ENCODE measurements at regions not wholly inside any gene's neighbourhood (a gene's known extent, or its start where the extent isn't known, plus 50 kb on each side); places are given as distances from the start of the nearest gene placed in this dataset.

GRCh38 chr11:7858006-7858405, 61.3 kb upstream of the OR5P2 start:
- H3K4me1 ChIP-seq (ENCODE audit: insufficient read depth, poor library complexity, severe bottlenecking), result peaks cover 16% of the 10 kb centered on the region
- peak overlapping the region; percentile 32 for H3K27ac ChIP-seq (ENCODE audit: poor library complexity, severe bottlenecking)
- ATAC-seq (ENCODE audit: low read depth), result peak; percentile 93
- TF ChIP-seq CTCF (IDR thresholded peaks at IDR 0.05; ENCODE audit: poor library complexity, severe bottlenecking), result no peak
- no peaks in the 10 kb centered on the region for H3K27me3 ChIP-seq (ENCODE audit: insufficient read depth, poor library complexity, severe bottlenecking)
- H3K36me3 ChIP-seq (ENCODE audit: low read depth), result no peaks in the 10 kb centered on the region
- H3K4me3 ChIP-seq (ENCODE audit: severe bottlenecking), result no peak overlapping the region
- no peaks in the 10 kb centered on the region for H3K9me3 ChIP-seq (ENCODE audit: severe bottlenecking)
- no peak for DNase-seq (ENCODE audit: low spot score)

- H3K4me3 ChIP-seq (ENCODE audit: severe bottlenecking), result no peak overlapping the region
- no peak for TF ChIP-seq CTCF (IDR thresholded peaks at IDR 0.05; ENCODE audit: poor library complexity, severe bottlenecking)
- no peaks in the 10 kb centered on the region for H3K36me3 ChIP-seq (ENCODE audit: low read depth)
- H3K27me3 ChIP-seq (ENCODE audit: insufficient read depth, poor library complexity, severe bottlenecking), result no peaks in the 10 kb centered on the region
- H3K9me3 ChIP-seq (ENCODE audit: severe bottlenecking), result no peaks in the 10 kb centered on the region
- no peak overlapping the region for H3K27ac ChIP-seq (ENCODE audit: poor library complexity, severe bottlenecking)
- no peak for DNase-seq (ENCODE audit: low spot score)
- no peak for ATAC-seq (ENCODE audit: low read depth)
- H3K4me1 ChIP-seq (ENCODE audit: insufficient read depth, poor library complexity, severe bottlenecking), result no peaks in the 10 kb centered on the region
Observed at GRCh38 chr11:7851391-7851790, 54.6 kb upstream of the OR5P2 start.

- TF ChIP-seq CTCF (IDR thresholded peaks at IDR 0.05; ENCODE audit: poor library complexity, severe bottlenecking), result no peak
- no peak for ATAC-seq (ENCODE audit: low read depth)
- no peaks in the 10 kb centered on the region for H3K27me3 ChIP-seq (ENCODE audit: insufficient read depth, poor library complexity, severe bottlenecking)
- H3K27ac ChIP-seq (ENCODE audit: poor library complexity, severe bottlenecking), result no peak overlapping the region
- DNase-seq (ENCODE audit: low spot score), result no peak
- no peaks in the 10 kb centered on the region for H3K4me1 ChIP-seq (ENCODE audit: insufficient read depth, poor library complexity, severe bottlenecking)
- H3K9me3 ChIP-seq (ENCODE audit: severe bottlenecking), result no peaks in the 10 kb centered on the region
- no peaks in the 10 kb centered on the region for H3K36me3 ChIP-seq (ENCODE audit: low read depth)
- no peak overlapping the region for H3K4me3 ChIP-seq (ENCODE audit: severe bottlenecking)
Observed at GRCh38 chr11:7849018-7849417, 52.3 kb upstream of the OR5P2 start.
